ENCODE measurements at regions not wholly inside any gene's neighbourhood (a gene's known extent, or its start where the extent isn't known, plus 50 kb on each side); places are given as distances from the start of the nearest gene placed in this dataset.
"Not testable (repeated sequence)": the region's sequence is repeated elsewhere in the genome, so short reads cannot be mapped to it uniquely, and the experiment has no call there.

DNA sequence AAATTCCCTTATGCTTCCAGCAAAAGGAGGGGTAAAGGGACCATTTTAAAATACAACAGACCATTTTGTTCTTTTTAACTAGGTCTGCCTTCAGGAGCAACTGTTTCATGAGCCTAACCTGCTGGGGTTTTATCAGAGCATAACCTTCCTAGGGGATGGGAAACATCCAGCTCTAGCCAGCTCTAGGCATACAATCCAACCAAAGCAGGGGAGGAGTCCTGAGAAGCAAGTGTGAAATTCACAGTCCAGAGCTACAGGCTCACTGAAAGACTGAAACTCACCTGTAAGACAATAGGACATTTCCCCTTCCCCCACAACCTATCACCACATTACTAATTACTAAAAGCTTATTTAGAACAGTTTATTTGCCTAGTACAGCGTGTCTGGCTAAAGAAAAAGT lies 1296.6 kb upstream of the DDX18 start:
- TF ChIP-seq, protein P1, sequence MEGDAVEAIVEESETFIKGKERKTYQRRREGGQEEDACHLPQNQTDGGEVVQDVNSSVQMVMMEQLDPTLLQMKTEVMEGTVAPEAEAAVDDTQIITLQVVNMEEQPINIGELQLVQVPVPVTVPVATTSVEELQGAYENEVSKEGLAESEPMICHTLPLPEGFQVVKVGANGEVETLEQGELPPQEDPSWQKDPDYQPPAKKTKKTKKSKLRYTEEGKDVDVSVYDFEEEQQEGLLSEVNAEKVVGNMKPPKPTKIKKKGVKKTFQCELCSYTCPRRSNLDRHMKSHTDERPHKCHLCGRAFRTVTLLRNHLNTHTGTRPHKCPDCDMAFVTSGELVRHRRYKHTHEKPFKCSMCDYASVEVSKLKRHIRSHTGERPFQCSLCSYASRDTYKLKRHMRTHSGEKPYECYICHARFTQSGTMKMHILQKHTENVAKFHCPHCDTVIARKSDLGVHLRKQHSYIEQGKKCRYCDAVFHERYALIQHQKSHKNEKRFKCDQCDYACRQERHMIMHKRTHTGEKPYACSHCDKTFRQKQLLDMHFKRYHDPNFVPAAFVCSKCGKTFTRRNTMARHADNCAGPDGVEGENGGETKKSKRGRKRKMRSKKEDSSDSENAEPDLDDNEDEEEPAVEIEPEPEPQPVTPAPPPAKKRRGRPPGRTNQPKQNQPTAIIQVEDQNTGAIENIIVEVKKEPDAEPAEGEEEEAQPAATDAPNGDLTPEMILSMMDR (IDR thresholded peaks at IDR 0.05) = no peak
- H3K27ac ChIP-seq (ENCODE audit: low read depth in 1 of 2, low read length in 2 of 2) = no peak overlapping the region
- no peaks in the 10 kb centered on the region for H3K36me3 ChIP-seq (ENCODE audit: insufficient read depth, low read length)
- Mint-ChIP-seq H3K36me3 (ENCODE audit: low read depth) (no peaks in the 10 kb centered on the region), H3K27me3 (no peaks in the 10 kb centered on the region), H3K27ac (no peak overlapping the region), H3K9me3 (peaks cover 5% of the 10 kb centered on the region), H3K4me3 (no peak overlapping the region), H3K4me1 (ENCODE audit: low read depth) (no peaks in the 10 kb centered on the region)
- intact Hi-C loops (cut with DNase I, micrococcal nuclease) = no loop called here
- peaks cover 0 to 3% of the 10 kb centered on the region in 2 experiments for H3K9me3 ChIP-seq (ENCODE audit: control insufficient read depth in 1 of 2, insufficient read depth in 1 of 2, low read length in 2 of 2)
- DNase-seq (no peak), ATAC-seq (ENCODE audit: poor library complexity) (no peak)
- H3K4me3 ChIP-seq (ENCODE audit: low read length) = no peak overlapping the region
- ChIA-PET POLR2A (no interaction called here), CTCF (no interaction called here)
- no peaks in the 10 kb centered on the region for H3K27me3 ChIP-seq (ENCODE audit: control insufficient read depth in 1 of 2, insufficient read depth in 2 of 2, low read length in 2 of 2)
- H3K4me1 ChIP-seq (ENCODE audit: insufficient read depth, low read length) = no peaks in the 10 kb centered on the region

DNA sequence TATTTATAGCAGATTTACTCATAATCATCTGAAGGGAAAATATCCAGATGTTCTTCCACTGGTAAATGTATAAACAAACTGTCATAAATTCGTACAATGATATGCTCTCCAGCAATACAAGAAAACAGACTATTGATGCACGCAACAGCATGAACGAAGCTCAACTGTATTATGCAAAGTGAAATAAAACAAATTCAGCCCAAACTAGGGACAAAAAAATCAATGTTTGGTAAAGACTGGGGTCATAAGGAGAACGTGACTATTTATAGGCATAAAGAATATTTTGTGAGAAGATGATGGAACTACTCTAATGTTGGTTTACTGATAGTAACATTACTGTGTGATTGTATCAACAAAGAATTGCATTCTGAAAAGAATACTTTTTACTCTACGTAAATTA lies 1276.7 kb upstream of the DDX18 start:
- no peaks in the 10 kb centered on the region for H3K27me3 Mint-ChIP-seq
- ATAC-seq (ENCODE audit: poor library complexity) = no peak
- Histone ChIP-seq H3K9me3 (ENCODE audit: control insufficient read depth in 1 of 2, insufficient read depth in 1 of 2, low read length in 2 of 2) (peaks cover 4 to 7% of the 10 kb centered on the region in 2 experiments), H3K36me3 (ENCODE audit: insufficient read depth, low read length) (no peaks in the 10 kb centered on the region), H3K27me3 (ENCODE audit: control insufficient read depth in 1 of 2, insufficient read depth in 2 of 2, low read length in 2 of 2) (no peaks in the 10 kb centered on the region), H3K4me3 (ENCODE audit: low read length) (no peak overlapping the region), H3K27ac (ENCODE audit: low read depth in 1 of 2, low read length in 2 of 2) (no peak overlapping the region), H3K4me1 (ENCODE audit: insufficient read depth, low read length) (no peaks in the 10 kb centered on the region)
- no peak overlapping the region for H3K4me3 Mint-ChIP-seq
- POLR2A ChIA-PET = no interaction called here
- peaks cover 23% of the 10 kb centered on the region for H3K9me3 Mint-ChIP-seq
- no peak for DNase-seq
- CTCF ChIA-PET = no interaction called here
- intact Hi-C loops (cut with DNase I, micrococcal nuclease) = no loop called here
- no peak overlapping the region for H3K27ac Mint-ChIP-seq
- no peaks in the 10 kb centered on the region for H3K4me1 Mint-ChIP-seq (ENCODE audit: low read depth)
- TF ChIP-seq, protein P1 (IDR thresholded peaks at IDR 0.05) = no peak
- H3K36me3 Mint-ChIP-seq (ENCODE audit: low read depth) = no peaks in the 10 kb centered on the region

DNA sequence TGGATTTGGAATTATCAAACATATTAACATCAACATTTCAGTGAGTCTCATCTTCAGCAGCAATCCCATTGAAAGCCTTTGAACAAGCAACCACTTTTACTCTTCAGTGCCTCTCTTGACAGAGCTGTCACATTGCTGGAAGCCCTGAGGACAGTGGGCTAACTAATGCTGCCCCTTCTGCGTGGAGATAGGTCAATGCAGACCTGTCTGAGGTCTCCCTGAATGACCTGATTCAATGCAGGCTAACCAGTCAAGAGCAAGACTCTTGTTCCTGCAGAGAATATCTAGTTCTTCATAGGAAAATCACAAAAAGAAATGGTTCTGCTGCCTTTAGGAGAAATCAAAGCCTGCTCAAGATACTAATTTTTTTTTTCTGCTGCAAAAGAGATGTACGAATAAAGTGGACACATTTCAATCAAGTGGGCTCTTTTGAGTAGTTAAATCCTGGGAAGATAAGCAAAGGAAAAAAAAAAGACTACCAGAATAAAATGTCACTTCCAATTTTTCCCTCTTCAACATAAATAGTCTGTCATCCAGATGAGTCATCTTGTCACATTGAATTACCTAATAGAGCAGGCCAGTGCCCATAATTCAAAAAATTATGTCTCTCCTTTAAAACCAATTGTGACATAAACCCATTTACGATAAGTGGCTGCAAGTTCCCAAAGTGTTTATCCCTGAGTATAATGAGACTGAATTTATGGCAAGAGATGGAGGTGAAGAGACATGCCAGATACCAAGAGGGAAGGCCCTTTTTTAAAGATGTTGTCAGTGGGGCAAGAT lies 1269.0 kb upstream of the DDX18 start:
- intact Hi-C loops (cut with DNase I, micrococcal nuclease) = no loop called here
- Histone ChIP-seq H3K36me3 (ENCODE audit: insufficient read depth, low read length) (no peaks in the 10 kb centered on the region), H3K4me1 (ENCODE audit: insufficient read depth, low read length) (no peaks in the 10 kb centered on the region), H3K27ac (ENCODE audit: low read depth in 1 of 2, low read length in 2 of 2) (no peak overlapping the region), H3K27me3 (ENCODE audit: control insufficient read depth in 1 of 2, insufficient read depth in 2 of 2, low read length in 2 of 2) (no peaks in the 10 kb centered on the region), H3K4me3 (ENCODE audit: low read length) (no peak overlapping the region), H3K9me3 (ENCODE audit: control insufficient read depth in 1 of 2, insufficient read depth in 1 of 2, low read length in 2 of 2) (peaks cover 0 to 7% of the 10 kb centered on the region in 2 experiments)
- ChIA-PET CTCF (no interaction called here), POLR2A (no interaction called here)
- H3K27ac Mint-ChIP-seq = no peak overlapping the region
- peaks cover 10% of the 10 kb centered on the region for H3K9me3 Mint-ChIP-seq
- no peaks in the 10 kb centered on the region for H3K36me3 Mint-ChIP-seq (ENCODE audit: low read depth)
- ATAC-seq (ENCODE audit: poor library complexity) (no peak), DNase-seq (no peak)
- H3K4me1 Mint-ChIP-seq (ENCODE audit: low read depth) = no peaks in the 10 kb centered on the region
- H3K27me3 Mint-ChIP-seq = no peaks in the 10 kb centered on the region
- TF ChIP-seq, protein P1 (IDR thresholded peaks at IDR 0.05) = no peak
- H3K4me3 Mint-ChIP-seq = no peak overlapping the region

DNA sequence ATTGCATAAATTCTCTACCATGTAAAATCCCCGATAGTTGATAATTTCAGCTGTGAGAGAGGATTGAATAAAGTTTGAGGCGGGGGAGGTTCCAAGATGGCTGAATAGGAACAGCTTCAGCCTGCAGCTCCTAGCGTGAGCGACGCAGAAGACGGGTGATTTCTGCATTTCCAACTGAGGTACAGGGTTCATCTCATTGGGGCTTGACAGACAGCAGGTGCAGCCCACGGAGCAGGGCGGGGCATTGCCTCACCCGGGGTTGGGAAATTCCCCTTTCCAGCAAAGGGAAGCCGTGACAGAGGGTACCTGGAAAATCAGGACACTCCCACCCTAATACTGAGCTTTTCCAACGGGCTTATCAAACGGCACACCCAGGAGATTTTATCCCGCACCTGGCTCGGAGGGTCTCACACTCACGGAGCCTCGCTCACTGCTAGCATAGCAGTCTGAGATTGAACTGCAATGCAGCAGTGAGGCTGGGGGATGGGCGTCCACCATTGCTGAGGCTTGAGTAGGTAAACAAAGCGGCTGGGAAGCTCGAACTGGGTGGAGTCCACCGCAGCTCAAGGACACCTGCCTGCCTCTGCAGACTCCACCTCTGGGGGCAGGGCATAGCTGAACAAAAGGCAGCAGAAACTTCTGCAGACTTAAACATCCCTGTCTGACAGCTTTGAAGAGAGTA lies 1261.6 kb upstream of the DDX18 start:
- intact Hi-C loops (cut with DNase I, micrococcal nuclease); ATAC-seq (ENCODE audit: poor library complexity); H3K27me3 ChIP-seq (ENCODE audit: control insufficient read depth in 1 of 2, insufficient read depth in 2 of 2, low read length in 2 of 2); POLR2A ChIA-PET; H3K27ac Mint-ChIP-seq; H3K36me3 Mint-ChIP-seq (ENCODE audit: low read depth); H3K4me3 ChIP-seq (ENCODE audit: low read length); H3K9me3 Mint-ChIP-seq; CTCF ChIA-PET; DNase-seq; H3K36me3 ChIP-seq (ENCODE audit: insufficient read depth, low read length); H3K27ac ChIP-seq (ENCODE audit: low read depth in 1 of 2, low read length in 2 of 2); H3K4me1 ChIP-seq (ENCODE audit: insufficient read depth, low read length); H3K4me3 Mint-ChIP-seq; H3K27me3 Mint-ChIP-seq; H3K4me1 Mint-ChIP-seq (ENCODE audit: low read depth): not testable (repeated sequence)
- peaks cover 0 to 13% of the 10 kb centered on the region in 2 experiments for H3K9me3 ChIP-seq (ENCODE audit: control insufficient read depth in 1 of 2, insufficient read depth in 1 of 2, low read length in 2 of 2)
